ENCODE measurements at regions not wholly inside any gene's neighbourhood (a gene's known extent, or its start where the extent isn't known, plus 50 kb on each side); places are given as distances from the start of the nearest gene placed in this dataset.

GRCh38 chr22:22155146-22155545 lies 89.4 kb upstream of the VPREB1 start:
- intact Hi-C loops (cut with DNase I): no loop called here
- no peak for DNase-seq
- H3K27me3 ChIP-seq: peaks cover 0 to 60% (median 0%) of the 10 kb centered on the region in 4 donors
- no peak overlapping the region for H3K27ac ChIP-seq
- no peaks in the 10 kb centered on the region for H3K4me1 ChIP-seq
- H3K4me3 ChIP-seq: no peak overlapping the region
- no peak for TF ChIP-seq POLR2A (IDR thresholded peaks at IDR 0.05)
- no peak for TF ChIP-seq CTCF (IDR thresholded peaks at IDR 0.05)
- WGBS, 2 donors: 32 to 44% methylated on average over 2 of the region's 2 CpGs
- H3K36me3 ChIP-seq: no peaks in the 10 kb centered on the region
- H3K9me3 ChIP-seq: no peaks in the 10 kb centered on the region

DNA sequence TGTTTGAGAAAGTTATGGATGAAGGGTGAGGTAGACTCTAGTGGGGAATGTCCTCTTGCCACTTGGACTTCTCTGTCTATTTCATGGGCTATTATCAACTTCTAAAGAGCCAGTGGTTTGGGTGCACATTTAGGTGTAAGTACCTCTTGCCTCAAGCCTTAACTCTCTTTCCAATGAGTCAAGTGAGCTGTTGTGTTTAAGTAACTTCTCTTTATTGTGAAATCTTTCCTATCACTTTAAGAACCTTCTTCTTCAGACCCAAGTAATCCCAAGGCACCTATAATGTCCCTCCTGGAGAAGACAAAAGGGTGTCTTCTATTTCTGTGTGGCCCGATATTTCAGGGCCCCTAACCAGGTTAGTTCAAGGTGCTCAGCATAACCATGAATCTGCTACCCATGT lies 90.5 kb upstream of the VPREB1 start:
- intact Hi-C loops (cut with DNase I): no loop called here
- no peak overlapping the region for H3K4me3 ChIP-seq
- no peak for DNase-seq
- no peak for TF ChIP-seq POLR2A (IDR thresholded peaks at IDR 0.05)
- TF ChIP-seq CTCF (IDR thresholded peaks at IDR 0.05): no peak
- H3K9me3 ChIP-seq: no peaks in the 10 kb centered on the region
- H3K36me3 ChIP-seq: no peaks in the 10 kb centered on the region
- no peak overlapping the region for H3K27ac ChIP-seq
- H3K4me1 ChIP-seq: no peaks in the 10 kb centered on the region
- H3K27me3 ChIP-seq: peaks cover 0 to 63% (median 0%) of the 10 kb centered on the region in 4 donors
- 89 to 93% methylated on average over 1 of the region's 1 CpG for WGBS, 2 donors

DNA sequence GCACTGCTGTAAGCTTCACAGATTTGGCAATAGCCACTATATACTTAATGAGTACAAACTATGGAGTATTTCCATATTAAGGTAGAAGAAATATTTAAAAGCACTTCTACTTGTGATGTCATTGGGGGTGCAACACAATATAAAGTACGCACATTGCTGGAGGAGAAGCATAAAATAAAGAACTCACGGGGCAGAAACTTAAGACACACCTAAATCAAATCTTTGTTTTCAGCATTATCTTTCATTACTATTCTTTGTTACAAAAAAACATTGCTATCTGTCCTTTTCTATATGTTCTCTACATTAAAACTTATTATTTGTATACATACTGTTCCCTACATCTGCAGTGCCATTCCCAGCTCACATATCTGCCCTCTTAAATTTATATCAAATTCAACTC lies 93.3 kb upstream of the VPREB1 start:
- H3K36me3 ChIP-seq: no peaks in the 10 kb centered on the region
- no peak overlapping the region for H3K4me3 ChIP-seq
- TF ChIP-seq CTCF (IDR thresholded peaks at IDR 0.05): no peak
- TF ChIP-seq POLR2A (IDR thresholded peaks at IDR 0.05): no peak
- no peak overlapping the region for H3K27ac ChIP-seq
- no peak for DNase-seq
- no peaks in the 10 kb centered on the region for H3K9me3 ChIP-seq
- intact Hi-C loops (cut with DNase I): no loop called here
- H3K27me3 ChIP-seq: peaks cover 0 to 80% (median 0%) of the 10 kb centered on the region in 4 donors
- no peaks in the 10 kb centered on the region for H3K4me1 ChIP-seq
- 70 to 82% methylated on average over 2 of the region's 2 CpGs for WGBS, 2 donors

- Histone ChIP-seq H3K27me3 (peaks cover 0 to 78% (median 0%) of the 10 kb centered on the region in 4 donors), H3K4me1 (no peaks in the 10 kb centered on the region), H3K9me3 (no peaks in the 10 kb centered on the region), H3K36me3 (no peaks in the 10 kb centered on the region), H3K4me3 (no peak overlapping the region), H3K27ac (no peak overlapping the region)
- intact Hi-C loops (cut with DNase I): no loop called here
- no peak for DNase-seq
- 46 to 52% methylated on average over 1 of the region's 1 CpG for WGBS, 2 donors
- TF ChIP-seq CTCF (IDR thresholded peaks at IDR 0.05) (no peak), POLR2A (IDR thresholded peaks at IDR 0.05) (no peak)
Observed at GRCh38 chr22:22150457-22150856, 94.1 kb upstream of the VPREB1 start.

GRCh38 chr22:22148905-22149304 lies 95.7 kb upstream of the VPREB1 start:
- H3K4me1 ChIP-seq: no peaks in the 10 kb centered on the region
- no peak overlapping the region for H3K27ac ChIP-seq
- H3K9me3 ChIP-seq: no peaks in the 10 kb centered on the region
- peaks cover 0 to 87% (median 0%) of the 10 kb centered on the region in 4 donors for H3K27me3 ChIP-seq
- WGBS, 2 donors: 62 to 73% methylated on average over 1 of the region's 1 CpG
- intact Hi-C loops (cut with DNase I): no loop called here
- no peak overlapping the region for H3K4me3 ChIP-seq
- H3K36me3 ChIP-seq: no peaks in the 10 kb centered on the region
- no peak for DNase-seq
- no peak for TF ChIP-seq CTCF (IDR thresholded peaks at IDR 0.05)
- no peak for TF ChIP-seq POLR2A (IDR thresholded peaks at IDR 0.05)
